ENCODE measurements at regions not wholly inside any gene's neighbourhood (a gene's known extent, or its start where the extent isn't known, plus 50 kb on each side); places are given as distances from the start of the nearest gene placed in this dataset.
"Not testable (repeated sequence)": the region's sequence is repeated elsewhere in the genome, so short reads cannot be mapped to it uniquely, and the experiment has no call there.

- H3K9me3 ChIP-seq (ENCODE audit: low read length), result no peaks in the 10 kb centered on the region
- peaks cover 25% of the 10 kb centered on the region for H3K4me1 ChIP-seq (ENCODE audit: insufficient read depth, low read length)
- H3K4me3 ChIP-seq (ENCODE audit: low read depth in 1 of 2, low read length in 2 of 2), result no peak overlapping the region
- no peaks in the 10 kb centered on the region for H3K27me3 ChIP-seq (ENCODE audit: control insufficient read depth in 1 of 2, insufficient read depth in 2 of 2, low read length in 2 of 2)
- no peaks in the 10 kb centered on the region for H3K36me3 ChIP-seq (ENCODE audit: insufficient read depth, low read length)
- no peak overlapping the region for H3K9ac ChIP-seq (ENCODE audit: low read length)
- peak overlapping the region; percentile 73 for H3K27ac ChIP-seq (ENCODE audit: low read depth, low read length)
Observed at GRCh38 chr21:41612674-41613532, 104.9 kb upstream of the TMPRSS2 start.

GRCh38 chr21:41611966-41612606 lies 104.1 kb upstream of the TMPRSS2 start:
- Histone ChIP-seq H3K27ac (ENCODE audit: low read depth, low read length) (peak overlapping the region; percentile 73), H3K36me3 (ENCODE audit: insufficient read depth, low read length) (no peaks in the 10 kb centered on the region), H3K9ac (ENCODE audit: low read length) (no peak overlapping the region), H3K9me3 (ENCODE audit: low read length) (no peaks in the 10 kb centered on the region), H3K27me3 (ENCODE audit: control insufficient read depth in 1 of 2, insufficient read depth in 2 of 2, low read length in 2 of 2) (no peaks in the 10 kb centered on the region), H3K4me1 (ENCODE audit: insufficient read depth, low read length) (peaks cover 25% of the 10 kb centered on the region), H3K4me3 (ENCODE audit: low read depth in 1 of 2, low read length in 2 of 2) (no peak overlapping the region)

GRCh38 chr21:41611441-41611840 lies 103.5 kb upstream of the TMPRSS2 start:
- Histone ChIP-seq H3K9ac (ENCODE audit: low read length) (no peak overlapping the region), H3K4me3 (ENCODE audit: low read depth in 1 of 2, low read length in 2 of 2) (no peak overlapping the region), H3K27me3 (ENCODE audit: control insufficient read depth in 1 of 2, insufficient read depth in 2 of 2, low read length in 2 of 2) (no peaks in the 10 kb centered on the region), H3K9me3 (ENCODE audit: low read length) (no peaks in the 10 kb centered on the region), H3K36me3 (ENCODE audit: insufficient read depth, low read length) (no peaks in the 10 kb centered on the region), H3K27ac (ENCODE audit: low read depth, low read length) (no peak overlapping the region), H3K4me1 (ENCODE audit: insufficient read depth, low read length) (peaks cover 24% of the 10 kb centered on the region)

- not testable (repeated sequence) for H3K27me3 ChIP-seq (ENCODE audit: control insufficient read depth in 1 of 2, insufficient read depth in 2 of 2, low read length in 2 of 2); H3K9ac ChIP-seq (ENCODE audit: low read length); H3K27ac ChIP-seq (ENCODE audit: low read depth, low read length); H3K4me3 ChIP-seq (ENCODE audit: low read depth in 1 of 2, low read length in 2 of 2); H3K9me3 ChIP-seq (ENCODE audit: low read length); H3K36me3 ChIP-seq (ENCODE audit: insufficient read depth, low read length)
- peaks cover 18% of the 10 kb centered on the region for H3K4me1 ChIP-seq (ENCODE audit: insufficient read depth, low read length)
Observed at GRCh38 chr21:41610840-41611115, 102.8 kb upstream of the TMPRSS2 start.

- Histone ChIP-seq H3K27ac (ENCODE audit: low read depth, low read length) (no peak overlapping the region), H3K27me3 (ENCODE audit: control insufficient read depth in 1 of 2, insufficient read depth in 2 of 2, low read length in 2 of 2) (peaks cover 0 to 3% of the 10 kb centered on the region in 2 donors), H3K36me3 (ENCODE audit: insufficient read depth, low read length) (no peaks in the 10 kb centered on the region), H3K4me3 (ENCODE audit: low read depth in 1 of 2, low read length in 2 of 2) (no peak overlapping the region), H3K9ac (ENCODE audit: low read length) (no peak overlapping the region), H3K9me3 (ENCODE audit: low read length) (no peaks in the 10 kb centered on the region), H3K4me1 (ENCODE audit: insufficient read depth, low read length) (peaks cover 14% of the 10 kb centered on the region)
Observed at GRCh38 chr21:41610042-41610839, 102.3 kb upstream of the TMPRSS2 start.

GRCh38 chr21:41606706-41607105 lies 98.7 kb upstream of the TMPRSS2 start:
- Histone ChIP-seq H3K27ac (ENCODE audit: low read depth, low read length) (no peak overlapping the region), H3K36me3 (ENCODE audit: insufficient read depth, low read length) (no peaks in the 10 kb centered on the region), H3K9ac (ENCODE audit: low read length) (no peak overlapping the region), H3K27me3 (ENCODE audit: control insufficient read depth in 1 of 2, insufficient read depth in 2 of 2, low read length in 2 of 2) (peaks cover 0 to 4% of the 10 kb centered on the region in 2 donors), H3K4me3 (ENCODE audit: low read depth in 1 of 2, low read length in 2 of 2) (no peak overlapping the region), H3K4me1 (ENCODE audit: insufficient read depth, low read length) (peaks cover 3% of the 10 kb centered on the region), H3K9me3 (ENCODE audit: low read length) (no peaks in the 10 kb centered on the region)

GRCh38 chr21:41605934-41606285 lies 98.0 kb upstream of the TMPRSS2 start:
- no peak overlapping the region for H3K9ac ChIP-seq (ENCODE audit: low read length)
- H3K9me3 ChIP-seq (ENCODE audit: low read length), result no peaks in the 10 kb centered on the region
- H3K36me3 ChIP-seq (ENCODE audit: insufficient read depth, low read length), result no peaks in the 10 kb centered on the region
- H3K4me1 ChIP-seq (ENCODE audit: insufficient read depth, low read length), result peaks cover 8% of the 10 kb centered on the region
- H3K4me3 ChIP-seq (ENCODE audit: low read depth in 1 of 2, low read length in 2 of 2), result no peak overlapping the region
- H3K27ac ChIP-seq (ENCODE audit: low read depth, low read length), result no peak overlapping the region
- H3K27me3 ChIP-seq (ENCODE audit: control insufficient read depth in 1 of 2, insufficient read depth in 2 of 2, low read length in 2 of 2), result peaks cover 0 to 4% of the 10 kb centered on the region in 2 donors

GRCh38 chr21:41605178-41605933 lies 97.4 kb upstream of the TMPRSS2 start:
- no peaks in the 10 kb centered on the region for H3K9me3 ChIP-seq (ENCODE audit: low read length)
- H3K9ac ChIP-seq (ENCODE audit: low read length), result no peak overlapping the region
- H3K4me3 ChIP-seq (ENCODE audit: low read depth in 1 of 2, low read length in 2 of 2), result no peak overlapping the region
- H3K27me3 ChIP-seq (ENCODE audit: control insufficient read depth in 1 of 2, insufficient read depth in 2 of 2, low read length in 2 of 2), result peaks cover 0 to 4% of the 10 kb centered on the region in 2 donors
- no peak overlapping the region for H3K27ac ChIP-seq (ENCODE audit: low read depth, low read length)
- no peaks in the 10 kb centered on the region for H3K36me3 ChIP-seq (ENCODE audit: insufficient read depth, low read length)
- peaks cover 8% of the 10 kb centered on the region for H3K4me1 ChIP-seq (ENCODE audit: insufficient read depth, low read length)

GRCh38 chr21:41604583-41605041 lies 96.7 kb upstream of the TMPRSS2 start:
- Histone ChIP-seq H3K27ac (ENCODE audit: low read depth, low read length) (no peak overlapping the region), H3K36me3 (ENCODE audit: insufficient read depth, low read length) (no peaks in the 10 kb centered on the region), H3K4me1 (ENCODE audit: insufficient read depth, low read length) (peaks cover 8% of the 10 kb centered on the region), H3K27me3 (ENCODE audit: control insufficient read depth in 1 of 2, insufficient read depth in 2 of 2, low read length in 2 of 2) (peaks cover 0 to 4% of the 10 kb centered on the region in 2 donors), H3K9me3 (ENCODE audit: low read length) (no peaks in the 10 kb centered on the region), H3K9ac (ENCODE audit: low read length) (no peak overlapping the region), H3K4me3 (ENCODE audit: low read depth in 1 of 2, low read length in 2 of 2) (no peak overlapping the region)

GRCh38 chr21:41603476-41603875 lies 95.5 kb upstream of the TMPRSS2 start:
- H3K9me3 ChIP-seq (ENCODE audit: low read length), result no peaks in the 10 kb centered on the region
- H3K4me3 ChIP-seq (ENCODE audit: low read depth in 1 of 2, low read length in 2 of 2), result no peak overlapping the region
- no peaks in the 10 kb centered on the region for H3K36me3 ChIP-seq (ENCODE audit: insufficient read depth, low read length)
- no peak overlapping the region for H3K27ac ChIP-seq (ENCODE audit: low read depth, low read length)
- peaks cover 0 to 4% of the 10 kb centered on the region in 2 donors for H3K27me3 ChIP-seq (ENCODE audit: control insufficient read depth in 1 of 2, insufficient read depth in 2 of 2, low read length in 2 of 2)
- H3K9ac ChIP-seq (ENCODE audit: low read length), result no peak overlapping the region
- peaks cover 8% of the 10 kb centered on the region for H3K4me1 ChIP-seq (ENCODE audit: insufficient read depth, low read length)

GRCh38 chr21:41602531-41602930 lies 94.6 kb upstream of the TMPRSS2 start:
- peaks cover 8% of the 10 kb centered on the region for H3K4me1 ChIP-seq (ENCODE audit: insufficient read depth, low read length)
- H3K4me3 ChIP-seq (ENCODE audit: low read depth in 1 of 2, low read length in 2 of 2), result no peak overlapping the region
- no peaks in the 10 kb centered on the region for H3K9me3 ChIP-seq (ENCODE audit: low read length)
- H3K27ac ChIP-seq (ENCODE audit: low read depth, low read length), result no peak overlapping the region
- no peak overlapping the region for H3K9ac ChIP-seq (ENCODE audit: low read length)
- no peaks in the 10 kb centered on the region for H3K36me3 ChIP-seq (ENCODE audit: insufficient read depth, low read length)
- peaks cover 0 to 4% of the 10 kb centered on the region in 2 donors for H3K27me3 ChIP-seq (ENCODE audit: control insufficient read depth in 1 of 2, insufficient read depth in 2 of 2, low read length in 2 of 2)
